ENCODE measurements at regions not wholly inside any gene's neighbourhood (a gene's known extent, or its start where the extent isn't known, plus 50 kb on each side); places are given as distances from the start of the nearest gene placed in this dataset.

GRCh38 chr12:24522736-24523135, 426.2 kb downstream of the BCAT1 start:
- H3K9me3 ChIP-seq = no peaks in the 10 kb centered on the region
- H3K27me3 ChIP-seq = no peaks in the 10 kb centered on the region
- no peak overlapping the region for H3K27ac ChIP-seq
- no peaks in the 10 kb centered on the region for H3K36me3 ChIP-seq (ENCODE audit: low read depth, missing control alignments)
- TF ChIP-seq POLR2A (IDR thresholded peaks at IDR 0.05) = no peak
- no peak for TF ChIP-seq CTCF (IDR thresholded peaks at IDR 0.05)
- no peaks in the 10 kb centered on the region for H3K4me1 ChIP-seq
- no peak overlapping the region for H3K4me3 ChIP-seq
- 83 to 97% methylated on average over 1 of the region's 1 CpG for WGBS, 2 donors
- intact Hi-C loops (cut with DNase I; ENCODE audit: low total_unique reads) = no loop called here
- DNase-seq = no peak

GRCh38 chr12:24519759-24520158, 429.1 kb downstream of the BCAT1 start:
- intact Hi-C loops (cut with DNase I; ENCODE audit: low total_unique reads) = no loop called here
- Histone ChIP-seq H3K9me3 (no peaks in the 10 kb centered on the region), H3K4me3 (no peak overlapping the region), H3K36me3 (ENCODE audit: low read depth, missing control alignments) (no peaks in the 10 kb centered on the region), H3K27ac (no peak overlapping the region), H3K4me1 (no peaks in the 10 kb centered on the region), H3K27me3 (no peaks in the 10 kb centered on the region)
- no peak for TF ChIP-seq CTCF (IDR thresholded peaks at IDR 0.05)
- no peak for TF ChIP-seq POLR2A (IDR thresholded peaks at IDR 0.05)
- DNase-seq = no peak
- 88 to 90% methylated on average over 1 of the region's 1 CpG for WGBS, 2 donors

- 67 to 73% methylated on average over 1 of the region's 1 CpG for WGBS, 2 donors
- TF ChIP-seq CTCF (IDR thresholded peaks at IDR 0.05) (no peak), POLR2A (IDR thresholded peaks at IDR 0.05) (no peak)
- H3K36me3 ChIP-seq (ENCODE audit: low read depth, missing control alignments) = no peaks in the 10 kb centered on the region
- no peaks in the 10 kb centered on the region for H3K4me1 ChIP-seq
- no peak overlapping the region for H3K4me3 ChIP-seq
- no peak overlapping the region for H3K27ac ChIP-seq
- H3K9me3 ChIP-seq = no peaks in the 10 kb centered on the region
- intact Hi-C loops (cut with DNase I; ENCODE audit: low total_unique reads) = no loop called here
- H3K27me3 ChIP-seq = no peaks in the 10 kb centered on the region
- DNase-seq = no peak
Measured at GRCh38 chr12:24517000-24517399, 431.9 kb downstream of the BCAT1 start.

GRCh38 chr12:24510581-24511125, 438.2 kb downstream of the BCAT1 start:
- H3K4me3 ChIP-seq = no peak overlapping the region
- H3K9me3 ChIP-seq = no peaks in the 10 kb centered on the region
- H3K27me3 ChIP-seq = no peaks in the 10 kb centered on the region
- H3K36me3 ChIP-seq (ENCODE audit: low read depth, missing control alignments) = no peaks in the 10 kb centered on the region
- H3K27ac ChIP-seq = no peak overlapping the region
- intact Hi-C loops (cut with DNase I; ENCODE audit: low total_unique reads) = no loop called here
- 78 to 85% methylated on average over 5 of the region's 5 CpGs for WGBS, 2 donors
- TF ChIP-seq CTCF (IDR thresholded peaks at IDR 0.05) = no peak
- no peak for TF ChIP-seq POLR2A (IDR thresholded peaks at IDR 0.05)
- no peaks in the 10 kb centered on the region for H3K4me1 ChIP-seq
- DNase-seq = no peak

GRCh38 chr12:24507827-24508226, 441.1 kb downstream of the BCAT1 start:
- no peak overlapping the region for H3K27ac ChIP-seq
- H3K4me3 ChIP-seq = no peak overlapping the region
- WGBS, 2 donors = 89 to 96% methylated on average over 2 of the region's 2 CpGs
- no peaks in the 10 kb centered on the region for H3K27me3 ChIP-seq
- intact Hi-C loops (cut with DNase I; ENCODE audit: low total_unique reads) = no loop called here
- no peak for DNase-seq
- no peaks in the 10 kb centered on the region for H3K4me1 ChIP-seq
- no peaks in the 10 kb centered on the region for H3K9me3 ChIP-seq
- no peak for TF ChIP-seq CTCF (IDR thresholded peaks at IDR 0.05)
- TF ChIP-seq POLR2A (IDR thresholded peaks at IDR 0.05) = no peak
- H3K36me3 ChIP-seq (ENCODE audit: low read depth, missing control alignments) = no peaks in the 10 kb centered on the region
